Smooth muscle cell (in vitro differentiated cells): ENCODE measurements at regions not wholly inside any gene's neighbourhood (a gene's known extent, or its start where the extent isn't known, plus 50 kb on each side); places are given as distances from the start of the nearest gene placed in this dataset.

Source experiments
- DNase-seq: peaks from one replicate; lab custom pipeline; 2025; ENCODE audit not compliant: unreplicated experiment; lab: John Stamatoyannopoulos, UW
- H2AFZ ChIP-seq: fragments of 200-600 bp; sonication (generic); 2 replicates; pipeline ENCODE4 v1.6.0; 2016; ENCODE audit warnings: antibody characterized with exemption, low read depth, mild to moderate bottlenecking
- H3F3A ChIP-seq: fragments of 200-600 bp; sonication (generic); 2 replicates; pipeline ENCODE4 v1.6.0; 2017; ENCODE audit warnings: antibody characterized with exemption, low read depth
- H3K27ac ChIP-seq: fragments of 200-600 bp; sonication (generic); 2 replicates; pipeline ENCODE4 v1.5.1; 2016; ENCODE audit warnings: low read depth, mild to moderate bottlenecking
- H3K27me3 ChIP-seq: fragments of 200-600 bp; sonication (generic); 2 replicates; pipeline ENCODE4 v1.6.1; 2016; ENCODE audit warnings: low read depth, mild to moderate bottlenecking
- H3K36me3 ChIP-seq: fragments of 200-600 bp; sonication (generic); 2 replicates; pipeline ENCODE4 v1.5.1; 2016; ENCODE audit warnings: low read depth
- H3K4me1 ChIP-seq: fragments of 200-600 bp; sonication (generic); 2 replicates; pipeline ENCODE4 v1.5.1; 2016; ENCODE audit warnings: low read depth
- H3K4me2 ChIP-seq: fragments of 200-600 bp; sonication (generic); 2 replicates; pipeline ENCODE4 v1.6.0; 2016; ENCODE audit warnings: mild to moderate bottlenecking
- H3K4me3 ChIP-seq: fragments of 200-600 bp; sonication (generic); 2 replicates; pipeline ENCODE4 v1.5.1; 2016; ENCODE audit warnings: mild to moderate bottlenecking
- H3K79me2 ChIP-seq: fragments of 200-600 bp; sonication (generic); 2 replicates; pipeline ENCODE4 v1.6.0; 2016; ENCODE audit warnings: low read depth, mild to moderate bottlenecking
- H3K9ac ChIP-seq: fragments of 200-600 bp; sonication (generic); 2 replicates; pipeline ENCODE4 v1.6.0; 2016; ENCODE audit warnings: low read depth
- H3K9me3 ChIP-seq: fragments of 200-600 bp; sonication (generic); replicated peaks from 2 replicates; pipeline ENCODE4 v1.5.1; 2016; ENCODE audit warnings: low read depth
- H4K20me1 ChIP-seq: fragments of 200-600 bp; sonication (generic); 2 replicates; pipeline ENCODE4 v1.6.0; 2016; ENCODE audit warnings: low read depth
- CTCF ChIP-seq: fragments of 200-600 bp; sonication (generic); IDR thresholded peaks from 2 replicates; pipeline ENCODE4 v1.5.1; 2017; ENCODE audit warnings: borderline replicate concordance, mild to moderate bottlenecking, antibody characterized with exemption; ENCODE audit not compliant: insufficient read depth, poor library complexity, severe bottlenecking
- WGBS: methylation state at CpG from one replicate; pipeline ENCODE4 v1.1.7; 2016; ENCODE audit warnings: low lambda C conversion rate; 5-methylcytosine and 5-hydroxymethylcytosine counted together

- H3K9me3 ChIP-seq: no peaks in the 10 kb centered on the region
- no peaks in the 10 kb centered on the region for H3F3A ChIP-seq
- TF ChIP-seq CTCF: no peak
- no peak overlapping the region for H2AFZ ChIP-seq
- H4K20me1 ChIP-seq: no peaks in the 10 kb centered on the region
- no peaks in the 10 kb centered on the region for H3K27me3 ChIP-seq
- no peak overlapping the region for H3K4me3 ChIP-seq
- H3K4me1 ChIP-seq: no peaks in the 10 kb centered on the region
- no peak overlapping the region for H3K4me2 ChIP-seq
- DNase-seq: no peak
- H3K27ac ChIP-seq: no peak overlapping the region
- H3K36me3 ChIP-seq: no peaks in the 10 kb centered on the region
- no peaks in the 10 kb centered on the region for H3K79me2 ChIP-seq
- no peak overlapping the region for H3K9ac ChIP-seq
Measured at GRCh38 chr12:76957301-76957700, 78.5 kb upstream of the CSRP2 start.

- peak overlapping the region; percentile 24 for H3K27ac ChIP-seq
- no peak for DNase-seq
- H4K20me1 ChIP-seq: no peaks in the 10 kb centered on the region
- WGBS: 30% methylated on average over 2 of the region's 2 CpGs
- H3K4me3 ChIP-seq: no peak overlapping the region
- no peak overlapping the region for H3K9ac ChIP-seq
- no peak overlapping the region for H3K4me2 ChIP-seq
- H3K36me3 ChIP-seq: no peaks in the 10 kb centered on the region
- no peak for TF ChIP-seq CTCF
- H3K79me2 ChIP-seq: no peaks in the 10 kb centered on the region
- H3K27me3 ChIP-seq: no peaks in the 10 kb centered on the region
- H3K9me3 ChIP-seq: no peaks in the 10 kb centered on the region
- H3K4me1 ChIP-seq: no peaks in the 10 kb centered on the region
- H3F3A ChIP-seq: no peaks in the 10 kb centered on the region
- no peak overlapping the region for H2AFZ ChIP-seq
Measured at GRCh38 chr12:76952995-76953394, 74.2 kb upstream of the CSRP2 start.

- Histone ChIP-seq H3F3A (no peaks in the 10 kb centered on the region), H3K9me3 (no peaks in the 10 kb centered on the region), H3K4me3 (no peak overlapping the region), H3K4me1 (no peaks in the 10 kb centered on the region), H3K9ac (no peak overlapping the region), H3K27ac (no peak overlapping the region), H3K4me2 (no peak overlapping the region), H3K27me3 (no peaks in the 10 kb centered on the region), H2AFZ (no peak overlapping the region), H4K20me1 (no peaks in the 10 kb centered on the region), H3K79me2 (no peaks in the 10 kb centered on the region), H3K36me3 (no peaks in the 10 kb centered on the region)
- no peak for DNase-seq
- no peak for TF ChIP-seq CTCF
- WGBS: 72% methylated on average over 3 of the region's 3 CpGs
Measured at GRCh38 chr12:76948879-76949278, 70.1 kb upstream of the CSRP2 start.

- H3K27ac ChIP-seq: peak overlapping the region; percentile 68
- no peak overlapping the region for H2AFZ ChIP-seq
- no peaks in the 10 kb centered on the region for H3K36me3 ChIP-seq
- H3K4me1 ChIP-seq: peaks cover 4% of the 10 kb centered on the region
- H3K4me2 ChIP-seq: peak overlapping the region; percentile 32
- H4K20me1 ChIP-seq: no peaks in the 10 kb centered on the region
- no peak overlapping the region for H3K4me3 ChIP-seq
- no peaks in the 10 kb centered on the region for H3K27me3 ChIP-seq
- no peaks in the 10 kb centered on the region for H3F3A ChIP-seq
- TF ChIP-seq CTCF: no peak
- DNase-seq: no peak
- H3K79me2 ChIP-seq: no peaks in the 10 kb centered on the region
- WGBS: 42% methylated on average over 3 of the region's 3 CpGs
- H3K9ac ChIP-seq: no peak overlapping the region
- H3K9me3 ChIP-seq: no peaks in the 10 kb centered on the region
Measured at GRCh38 chr12:76947304-76947703, 68.5 kb upstream of the CSRP2 start.
